ENCODE measurements at regions not wholly inside any gene's neighbourhood (a gene's known extent, or its start where the extent isn't known, plus 50 kb on each side); places are given as distances from the start of the nearest gene placed in this dataset.
"Not testable (repeated sequence)": the region's sequence is repeated elsewhere in the genome, so short reads cannot be mapped to it uniquely, and the experiment has no call there.

GRCh38 chr7:81488210-81488609, 281.6 kb downstream of the HGF start:
- in situ Hi-C loops (cut with HindIII; ENCODE audit: low sequenced_read_pairs), result no loop called here

GRCh38 chr7:81487516-81487915, 282.3 kb downstream of the HGF start:
- in situ Hi-C loops (cut with HindIII; ENCODE audit: low sequenced_read_pairs), result no loop called here

GRCh38 chr7:81484261-81484660, 285.6 kb downstream of the HGF start:
- in situ Hi-C loops (cut with HindIII; ENCODE audit: low sequenced_read_pairs), result no loop called here

GRCh38 chr7:81482600-81483186, 287.2 kb downstream of the HGF start:
- in situ Hi-C loops (cut with HindIII; ENCODE audit: low sequenced_read_pairs), result no loop called here

- in situ Hi-C loops (cut with HindIII; ENCODE audit: low sequenced_read_pairs), result no loop called here
Observed at GRCh38 chr7:81478664-81479063, 291.2 kb downstream of the HGF start.

- in situ Hi-C loops (cut with HindIII; ENCODE audit: low sequenced_read_pairs), result not testable (repeated sequence)
Observed at GRCh38 chr7:81478201-81478600, 291.6 kb downstream of the HGF start.

GRCh38 chr7:81473236-81473635, 296.6 kb downstream of the HGF start:
- in situ Hi-C loops (cut with HindIII; ENCODE audit: low sequenced_read_pairs), result no loop called here

- in situ Hi-C loops (cut with HindIII; ENCODE audit: low sequenced_read_pairs), result no loop called here
Observed at GRCh38 chr7:81470724-81471379, 299.0 kb downstream of the HGF start.

- in situ Hi-C loops (cut with HindIII; ENCODE audit: low sequenced_read_pairs), result no loop called here
Observed at GRCh38 chr7:81469869-81470723, 299.8 kb downstream of the HGF start.

GRCh38 chr7:81469153-81469868, 300.5 kb downstream of the HGF start:
- in situ Hi-C loops (cut with HindIII; ENCODE audit: low sequenced_read_pairs), result no loop called here

GRCh38 chr7:81468526-81468925, 301.3 kb downstream of the HGF start:
- in situ Hi-C loops (cut with HindIII; ENCODE audit: low sequenced_read_pairs), result no loop called here

- in situ Hi-C loops (cut with HindIII; ENCODE audit: low sequenced_read_pairs), result no loop called here
Observed at GRCh38 chr7:81467964-81468363, 301.9 kb downstream of the HGF start.

- in situ Hi-C loops (cut with HindIII; ENCODE audit: low sequenced_read_pairs), result loop anchor here (5.0 kb wide), 1 partner anchor 765 kb away; no protein-coding TSS in a partner anchor
Observed at GRCh38 chr7:81462672-81463071, 307.2 kb downstream of the HGF start.

- in situ Hi-C loops (cut with HindIII; ENCODE audit: low sequenced_read_pairs), result loop anchor here (5.0 kb wide), 1 partner anchor 763 kb away; no protein-coding TSS in a partner anchor
Observed at GRCh38 chr7:81460250-81461045, 309.4 kb downstream of the HGF start.

GRCh38 chr7:81459485-81459884, 310.4 kb downstream of the HGF start:
- in situ Hi-C loops (cut with HindIII; ENCODE audit: low sequenced_read_pairs), result no loop called here

- in situ Hi-C loops (cut with HindIII; ENCODE audit: low sequenced_read_pairs), result no loop called here
Observed at GRCh38 chr7:81457852-81458522, 311.9 kb downstream of the HGF start.

GRCh38 chr7:81453770-81454169, 316.1 kb downstream of the HGF start:
- in situ Hi-C loops (cut with HindIII; ENCODE audit: low sequenced_read_pairs), result not testable (repeated sequence)

GRCh38 chr7:81449105-81449504, 320.7 kb downstream of the HGF start:
- in situ Hi-C loops (cut with HindIII; ENCODE audit: low sequenced_read_pairs), result no loop called here

- in situ Hi-C loops (cut with HindIII; ENCODE audit: low sequenced_read_pairs), result no loop called here
Observed at GRCh38 chr7:81447351-81447952, 322.4 kb downstream of the HGF start.
